HG03064 (cell line): ENCODE measurements at regions not wholly inside any gene's neighbourhood (a gene's known extent, or its start where the extent isn't known, plus 50 kb on each side); places are given as distances from the start of the nearest gene placed in this dataset.
"Not testable (repeated sequence)": the region's sequence is repeated elsewhere in the genome, so short reads cannot be mapped to it uniquely, and the experiment has no call there.

ENCODE experiments used
- ATAC-seq: cut with Tn5 transposase; IDR thresholded peaks from one replicate; pipeline ENCODE4 v1.9.1; 2021; ENCODE audit warnings: low read depth; ENCODE audit not compliant: unreplicated experiment

DNA sequence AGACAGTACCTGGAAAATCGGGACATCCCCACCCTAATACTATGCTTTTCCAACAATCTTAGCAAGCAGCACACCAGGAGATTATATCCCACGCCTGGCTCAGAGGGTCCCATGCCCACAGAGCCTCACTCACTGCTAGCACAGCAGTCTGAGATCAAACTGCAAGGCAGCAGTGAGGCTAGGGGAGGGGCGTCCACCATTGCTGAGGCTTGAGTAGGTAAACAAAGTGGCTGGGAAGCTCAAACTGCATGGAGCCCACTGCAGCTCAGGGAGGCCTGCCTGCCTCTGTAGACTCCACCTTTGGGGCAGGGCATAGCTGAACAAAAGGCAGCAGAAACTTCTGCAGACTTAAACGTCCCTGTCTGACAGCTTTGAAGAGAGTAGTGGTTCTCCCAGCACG lies 275.5 kb downstream of the IKZF2 start:
- ATAC-seq: not testable (repeated sequence)

DNA sequence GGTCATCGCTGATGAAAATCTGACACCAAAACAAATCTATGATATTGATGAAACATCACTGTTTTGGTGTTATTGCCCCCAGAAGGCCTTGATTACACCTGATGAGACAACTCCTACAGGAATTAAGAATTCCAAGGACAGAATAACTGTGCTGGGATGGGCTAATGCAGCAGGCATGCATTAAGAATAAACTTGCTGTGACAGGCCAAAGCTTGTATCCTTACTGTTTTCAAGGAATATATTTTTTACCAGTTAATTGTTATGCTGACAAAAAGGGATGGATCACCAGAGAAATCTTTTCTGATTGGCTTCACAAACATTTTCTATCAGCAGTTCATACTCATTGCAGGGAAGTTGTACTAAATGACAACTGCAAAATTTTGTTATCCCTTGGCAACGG lies 278.2 kb downstream of the IKZF2 start:
- no peak for ATAC-seq

DNA sequence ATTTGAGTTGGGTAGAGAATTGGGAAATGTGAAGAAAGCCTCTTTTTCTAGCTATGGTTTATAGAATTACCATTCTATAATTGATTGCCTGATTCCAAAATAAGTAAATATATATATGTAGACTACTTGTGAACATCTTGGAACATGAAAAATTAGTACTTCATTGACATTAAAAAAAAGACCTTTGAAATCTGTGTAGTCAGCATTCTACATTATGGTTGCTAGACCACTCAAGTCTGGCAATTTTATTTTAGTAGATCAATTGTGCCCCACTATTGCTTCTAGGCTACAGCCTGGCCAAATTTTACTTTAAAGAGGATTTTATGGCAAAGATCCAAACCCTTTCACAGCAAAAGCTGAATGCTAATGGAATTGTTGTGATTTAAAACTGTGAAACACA lies 279.8 kb downstream of the IKZF2 start:
- ATAC-seq: no peak

DNA sequence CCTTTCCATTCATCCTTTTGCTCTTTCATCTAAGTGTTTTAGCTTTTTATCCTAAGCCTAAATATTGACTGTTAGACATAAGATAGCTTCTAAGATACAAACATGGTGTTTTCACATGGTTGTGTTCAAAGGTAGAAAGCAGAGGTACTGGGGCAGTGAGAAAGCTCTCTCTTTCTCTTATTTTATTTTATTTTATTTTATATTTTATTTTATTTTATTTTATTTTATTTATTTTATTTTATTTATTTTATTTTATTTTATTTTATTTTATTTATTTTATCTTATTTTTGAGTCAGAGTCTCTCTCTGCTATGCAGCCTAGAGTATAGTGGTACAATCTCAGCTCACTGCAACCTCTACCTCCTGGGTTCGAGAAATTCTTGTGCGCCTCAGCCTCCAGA lies 287.2 kb downstream of the IKZF2 start:
- ATAC-seq: no peak

DNA sequence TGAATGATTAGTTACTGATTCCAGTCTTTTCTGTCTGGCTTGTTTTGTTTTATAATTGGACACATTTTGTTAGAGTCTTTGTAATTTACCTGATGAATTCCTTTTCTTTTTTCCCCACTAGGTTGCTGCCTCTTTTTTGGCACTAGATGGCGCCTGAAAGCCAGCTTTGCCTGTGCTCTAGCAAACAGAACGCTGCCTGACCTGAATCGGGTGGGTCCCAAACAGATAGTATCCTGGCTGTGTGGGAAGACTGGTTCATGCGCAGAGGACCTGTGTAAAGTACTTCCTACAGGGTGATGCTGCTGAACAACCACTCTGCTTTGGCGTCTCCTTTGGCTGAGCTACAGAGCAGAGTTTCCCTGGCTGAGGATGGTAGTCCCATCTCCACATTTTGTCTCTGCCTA lies 288.2 kb downstream of the IKZF2 start:
- ATAC-seq: no peak

DNA sequence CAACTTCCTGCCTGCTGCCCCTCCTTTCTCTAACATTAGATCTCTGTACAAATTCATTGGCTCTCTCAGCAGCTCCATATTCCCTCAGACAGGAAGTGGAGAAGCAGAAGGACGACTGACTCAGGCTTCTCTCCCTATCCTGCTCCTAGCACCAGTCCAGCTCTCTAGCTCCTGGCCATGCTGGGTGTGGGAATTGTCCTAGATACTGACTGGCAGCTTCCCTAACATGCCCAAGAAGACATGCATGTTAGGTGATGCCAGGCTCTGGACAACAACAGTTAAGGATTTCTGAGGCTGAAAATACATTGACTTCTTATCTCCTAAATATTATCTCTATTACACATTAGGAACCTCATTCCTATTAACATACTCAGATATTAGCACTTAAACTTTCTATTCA lies 292.9 kb downstream of the IKZF2 start:
- no peak for ATAC-seq

DNA sequence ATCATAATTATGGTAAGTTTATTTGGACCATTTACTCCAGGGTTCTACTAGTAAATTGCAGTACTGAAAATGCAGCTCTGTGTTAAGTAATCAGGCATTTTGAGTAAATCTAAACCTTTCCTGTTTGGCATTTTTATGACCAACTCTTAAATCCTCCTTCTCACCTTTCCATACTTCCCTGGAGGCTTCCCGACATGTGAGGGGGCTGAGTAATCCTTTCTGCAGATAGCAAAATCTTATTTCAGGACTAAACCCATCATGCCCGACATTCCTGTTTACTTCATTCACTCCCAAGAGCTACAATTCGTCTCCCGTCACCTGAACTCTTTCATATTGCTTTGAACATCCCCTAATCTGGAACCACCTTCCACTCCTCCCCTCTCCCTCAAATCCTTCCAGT lies 296.6 kb downstream of the IKZF2 start:
- ATAC-seq: no peak

DNA sequence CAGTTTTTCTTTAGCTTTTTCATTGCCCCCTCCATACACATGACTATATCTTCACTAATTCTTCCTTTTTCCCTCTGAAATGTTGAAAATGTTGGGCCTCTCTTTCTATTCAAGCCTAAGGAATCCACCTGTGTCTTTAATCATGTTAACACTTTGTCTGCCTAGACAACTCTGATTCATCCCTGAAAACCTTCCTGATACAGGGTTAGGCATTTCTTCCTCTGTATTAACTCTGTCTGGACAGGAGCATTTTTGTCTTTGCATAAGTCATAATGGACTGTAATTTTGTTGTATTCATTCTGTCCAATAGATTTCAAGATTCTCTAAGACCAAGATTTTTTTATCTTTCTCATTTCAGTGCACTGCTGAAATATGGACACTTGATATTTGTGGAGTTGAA lies 297.3 kb downstream of the IKZF2 start:
- no peak for ATAC-seq

DNA sequence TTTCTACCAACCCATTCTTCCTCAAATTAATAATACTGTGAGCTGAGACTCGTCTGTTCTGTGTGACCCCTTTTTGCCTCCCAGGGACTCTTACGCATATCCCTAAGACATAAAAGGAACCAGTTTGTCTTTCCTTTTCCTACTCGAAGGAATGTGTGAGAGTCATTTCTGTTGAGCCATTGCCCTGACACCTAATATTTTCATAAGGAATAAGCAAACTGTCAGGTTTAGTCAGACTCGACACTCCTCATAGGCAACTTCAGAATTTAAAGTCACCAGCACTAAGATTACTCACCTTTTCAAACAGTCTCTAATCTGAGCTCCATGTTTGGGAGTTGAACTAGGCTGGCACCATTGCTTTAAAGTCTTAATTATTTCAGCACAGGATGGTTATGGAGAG lies 305.5 kb downstream of the IKZF2 start:
- ATAC-seq: no peak

DNA sequence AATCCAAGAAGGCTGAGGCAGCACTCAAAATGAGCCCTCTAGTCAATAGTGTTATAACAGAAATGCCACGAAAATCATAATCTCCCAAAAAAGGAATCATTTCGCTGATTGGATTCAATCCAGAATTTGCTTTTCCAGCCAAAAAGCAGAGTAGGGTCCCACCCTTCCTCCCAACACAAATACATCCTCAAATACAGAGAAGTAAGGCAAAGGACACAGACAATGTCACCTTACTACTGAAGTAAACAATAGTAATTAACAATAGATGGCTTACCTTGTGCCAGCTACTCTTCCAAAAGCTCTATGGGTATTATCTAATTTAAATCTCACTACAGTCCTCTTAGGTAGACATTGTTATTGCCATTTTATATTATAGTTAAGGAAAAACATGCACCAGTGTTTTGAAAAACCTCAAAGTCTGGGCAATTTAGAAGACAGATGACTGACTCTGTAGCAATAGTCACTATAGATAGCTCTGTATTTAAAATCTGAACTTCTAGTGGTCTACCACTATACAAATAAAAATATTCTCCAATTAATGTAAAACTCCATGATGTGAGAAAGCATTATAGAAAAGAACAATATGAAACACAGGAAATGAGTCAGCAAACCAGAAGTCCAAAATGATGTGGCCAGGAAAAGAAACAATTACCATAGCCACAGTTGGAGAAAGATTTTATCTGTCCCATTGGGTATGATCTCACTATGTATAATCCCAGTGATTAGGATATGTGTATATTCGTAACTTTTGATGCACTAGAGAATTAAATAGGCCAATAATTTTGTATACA lies 305.0 kb upstream of the ERBB4 start:
- no peak for ATAC-seq

DNA sequence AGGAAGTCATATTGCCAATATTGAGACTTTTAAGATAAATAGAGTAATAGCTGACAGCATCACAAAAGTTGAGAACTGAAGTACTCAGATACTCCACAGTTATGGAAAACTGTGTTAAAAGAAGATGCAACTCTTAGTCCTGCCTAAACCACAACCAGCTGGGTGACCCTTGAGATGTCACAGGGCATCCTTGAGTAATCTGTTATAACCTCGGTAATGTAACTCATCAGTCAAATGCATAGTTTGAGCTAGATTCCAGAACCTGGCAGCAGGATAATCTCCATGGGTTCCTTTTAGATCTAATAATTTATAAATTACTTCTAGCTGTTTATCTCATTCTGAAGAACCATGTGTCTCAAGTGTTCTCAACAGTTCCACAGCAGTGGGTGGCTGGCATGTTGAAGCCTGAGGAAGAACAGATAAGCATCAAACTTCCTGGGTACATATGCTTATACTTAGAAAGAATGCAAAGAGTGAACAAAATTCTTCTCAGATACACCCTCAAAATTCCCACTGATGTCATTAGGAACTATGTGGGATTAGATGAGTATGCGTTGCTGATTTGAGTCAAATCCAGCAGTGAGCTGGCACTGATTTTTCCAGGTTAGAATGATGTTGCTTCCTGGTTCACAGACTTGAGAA lies 304.1 kb upstream of the ERBB4 start:
- no peak for ATAC-seq

DNA sequence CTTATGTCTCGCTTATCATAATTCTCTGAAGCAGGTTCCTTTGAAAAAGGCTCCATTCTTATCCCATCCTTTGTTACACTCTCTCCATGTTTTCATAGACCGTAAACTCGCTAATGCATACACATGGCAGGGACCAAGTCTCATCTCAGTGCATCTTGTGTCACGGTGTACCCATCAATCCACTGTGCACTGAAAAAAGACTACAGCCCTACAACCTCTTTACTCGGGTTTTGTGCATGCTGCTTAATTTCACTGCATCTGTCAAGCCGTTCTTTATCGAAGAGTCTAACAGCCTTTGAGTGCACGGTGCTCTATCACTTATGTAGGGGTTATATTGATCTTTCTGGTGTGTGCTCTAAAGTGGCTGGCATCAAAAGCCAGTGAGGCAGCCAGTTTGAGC lies 302.9 kb upstream of the ERBB4 start:
- ATAC-seq: no peak

DNA sequence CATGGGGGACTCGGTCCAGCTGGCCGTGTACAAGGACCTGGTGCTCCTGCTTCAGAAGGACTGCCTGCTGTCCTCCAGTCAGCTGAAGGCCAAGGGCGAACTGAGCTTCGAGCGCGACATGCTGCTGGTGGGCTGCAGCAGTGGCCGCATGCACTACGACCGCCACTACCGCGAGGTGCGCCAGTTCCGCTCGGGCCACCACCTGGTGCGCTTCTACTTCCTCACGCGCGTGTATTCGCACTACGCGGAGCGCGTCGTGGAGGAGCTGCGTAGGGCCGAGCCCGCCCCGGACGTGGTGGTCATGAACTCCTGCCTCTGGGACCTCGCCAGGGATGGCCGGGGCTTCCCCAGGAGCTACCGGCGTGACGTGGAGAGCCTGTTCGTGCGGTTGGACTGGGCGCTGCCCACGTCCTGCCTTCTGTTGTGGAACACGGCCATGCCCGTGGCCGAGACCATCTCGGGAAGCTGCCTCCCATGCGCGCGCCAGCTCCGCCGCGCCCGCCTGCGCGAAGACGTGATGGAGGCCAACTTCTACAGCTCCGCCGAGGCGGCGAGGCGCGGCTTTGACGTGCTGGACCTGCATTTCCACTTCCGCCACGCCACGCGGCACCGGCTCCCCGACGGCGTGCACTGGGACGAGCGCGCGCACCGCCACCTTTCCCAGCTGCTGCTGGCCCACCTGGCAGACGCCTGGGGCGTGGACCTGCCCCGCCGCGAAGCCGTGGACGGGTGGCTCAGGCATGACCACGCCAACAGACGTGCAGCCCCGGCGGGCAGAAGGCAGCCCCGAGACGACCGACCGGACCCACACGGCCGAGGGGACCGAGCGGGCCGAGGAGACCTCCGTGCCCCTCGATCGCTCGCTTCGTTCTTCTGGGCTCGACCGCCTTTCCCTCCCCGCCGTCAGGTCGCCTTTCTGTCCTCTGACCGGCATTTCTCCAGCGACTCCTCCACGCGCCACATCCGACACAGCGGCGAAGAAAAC lies 293.9 kb upstream of the ERBB4 start:
- no peak for ATAC-seq

DNA sequence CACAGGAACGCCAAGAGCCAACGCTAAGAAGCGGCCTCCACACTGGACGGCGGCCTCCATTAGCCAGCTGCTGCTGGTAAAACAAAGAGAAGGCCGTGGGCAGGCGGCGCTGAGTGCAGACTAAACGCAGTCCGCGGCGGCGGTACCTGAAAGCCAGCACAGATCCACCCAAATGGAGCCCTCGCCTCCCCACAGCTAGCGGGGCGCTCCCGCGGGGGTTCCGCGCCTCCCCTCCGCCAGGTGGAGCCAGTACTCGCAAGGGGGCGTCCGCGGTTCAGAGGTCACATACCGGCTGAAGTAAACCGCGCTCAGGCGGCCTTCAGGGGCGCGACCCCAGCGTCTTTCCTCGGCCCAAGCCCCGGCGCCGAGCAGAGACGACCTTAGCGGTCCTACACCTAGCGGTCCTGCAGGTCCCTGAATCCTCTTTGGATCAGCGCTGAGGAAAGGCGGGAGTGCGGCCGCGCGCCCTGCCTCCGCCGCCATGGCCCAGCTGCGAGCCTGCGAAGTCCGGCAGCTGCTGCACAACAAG lies 293.1 kb upstream of the ERBB4 start:
- no peak for ATAC-seq

DNA sequence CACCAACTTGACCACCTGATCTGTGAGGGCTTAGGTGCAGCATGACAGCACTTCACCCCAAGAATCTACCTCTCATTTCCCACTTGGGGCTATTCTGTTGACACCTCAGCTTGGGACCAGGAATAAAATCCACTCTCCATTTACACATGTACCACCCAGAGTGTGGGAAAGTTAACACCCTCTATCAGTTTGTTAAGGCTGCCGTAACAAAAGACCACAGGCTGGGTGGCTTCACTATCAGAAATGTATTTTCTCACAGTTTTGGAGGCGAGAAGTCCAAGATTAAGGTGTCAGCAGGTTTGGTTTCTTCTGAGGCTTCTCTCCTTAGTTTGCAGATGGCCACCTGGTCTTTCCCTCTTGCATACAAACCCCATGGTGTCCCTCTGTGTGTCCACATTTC lies 277.7 kb upstream of the ERBB4 start:
- ATAC-seq: no peak

DNA sequence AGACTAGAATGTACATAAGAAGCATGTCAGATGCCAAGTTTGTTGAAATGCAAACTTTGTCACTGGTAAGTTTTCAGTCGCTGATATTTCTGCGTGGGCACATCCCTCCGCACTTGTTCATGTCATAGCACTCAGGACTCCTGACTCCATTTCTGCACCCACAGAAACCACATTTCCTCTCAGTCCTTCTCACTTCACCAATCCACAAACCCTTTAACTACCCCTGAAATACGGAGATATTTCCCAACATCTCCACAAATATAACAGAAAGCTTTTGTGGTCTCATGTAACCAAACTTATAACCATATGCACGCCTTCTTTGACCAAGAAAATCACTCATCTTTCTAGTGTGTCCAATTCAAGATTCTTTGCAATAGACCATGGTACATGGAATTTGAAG lies 276.9 kb upstream of the ERBB4 start:
- ATAC-seq: no peak

DNA sequence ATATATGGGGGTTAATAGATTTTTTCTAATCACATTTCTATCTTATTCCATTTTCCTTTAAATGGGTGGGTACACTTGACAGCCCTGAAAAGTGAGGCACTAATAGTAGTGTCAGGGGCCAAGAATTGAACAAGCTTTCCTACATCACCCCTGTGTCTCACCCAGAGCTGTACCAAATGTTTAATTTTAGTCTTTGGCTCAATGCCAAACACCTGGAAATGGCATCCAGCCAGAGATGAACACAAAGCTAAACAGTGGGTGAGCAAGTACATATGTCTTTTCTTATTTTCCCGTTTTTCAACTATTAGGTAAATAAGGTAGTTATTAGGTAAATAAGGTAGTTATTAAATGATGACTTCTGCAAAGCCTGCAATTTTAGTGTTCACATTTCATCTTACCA lies 276.3 kb upstream of the ERBB4 start:
- ATAC-seq: no peak

DNA sequence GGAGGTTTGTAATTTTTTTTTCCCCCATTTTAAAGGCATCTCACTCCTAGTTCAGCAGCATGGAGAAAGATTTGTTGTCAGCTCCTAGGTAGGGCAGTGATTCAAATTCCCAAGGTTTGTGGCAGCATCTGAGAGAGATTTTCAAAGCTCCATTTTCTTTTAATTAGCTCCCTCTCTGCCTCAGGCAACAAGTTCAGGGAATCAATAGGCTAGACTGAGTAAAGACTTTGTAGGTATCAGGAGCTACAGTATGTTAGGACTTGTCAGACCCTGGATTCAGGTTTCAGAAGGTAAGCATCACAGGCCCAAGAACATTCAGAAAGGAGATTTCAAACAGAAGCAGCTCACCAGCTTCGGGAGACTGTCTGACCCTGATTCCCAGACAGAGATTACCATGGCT lies 273.3 kb upstream of the ERBB4 start:
- no peak for ATAC-seq

DNA sequence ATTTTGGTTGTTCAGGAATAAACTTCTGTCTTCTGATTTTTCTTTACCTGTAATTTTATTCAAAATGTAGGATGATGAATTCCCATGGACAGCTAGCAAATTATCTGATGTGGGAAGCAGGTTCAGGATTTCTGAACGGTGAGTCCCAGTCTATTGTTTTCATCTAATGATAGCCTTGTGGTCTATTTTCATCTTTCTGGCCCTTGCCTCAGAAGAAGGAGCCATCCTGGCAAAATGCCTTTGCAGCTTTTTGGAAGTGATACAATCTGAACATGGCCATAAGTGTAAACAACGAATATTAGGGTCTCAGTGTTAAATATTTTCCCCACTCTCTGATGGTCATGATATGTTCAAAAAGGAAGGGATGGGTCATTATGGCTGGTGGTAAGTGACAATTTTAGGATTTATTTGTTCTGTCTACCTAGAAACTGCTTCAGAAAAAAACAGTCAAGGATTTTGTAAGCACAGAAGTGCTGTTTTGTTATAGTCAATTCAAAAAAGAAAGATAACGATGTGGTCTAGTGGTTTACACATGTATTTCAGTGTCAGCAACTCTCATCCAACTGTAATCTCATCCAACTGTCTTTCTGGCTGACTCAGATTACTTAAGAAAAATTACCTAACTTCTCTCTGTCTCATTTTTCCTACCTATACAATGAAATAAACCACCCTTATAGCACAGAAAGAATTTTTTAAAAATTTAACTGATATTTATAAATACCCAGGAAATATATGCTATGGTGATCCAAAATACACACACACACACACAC lies 272.6 kb upstream of the ERBB4 start:
- ATAC-seq: no peak

DNA sequence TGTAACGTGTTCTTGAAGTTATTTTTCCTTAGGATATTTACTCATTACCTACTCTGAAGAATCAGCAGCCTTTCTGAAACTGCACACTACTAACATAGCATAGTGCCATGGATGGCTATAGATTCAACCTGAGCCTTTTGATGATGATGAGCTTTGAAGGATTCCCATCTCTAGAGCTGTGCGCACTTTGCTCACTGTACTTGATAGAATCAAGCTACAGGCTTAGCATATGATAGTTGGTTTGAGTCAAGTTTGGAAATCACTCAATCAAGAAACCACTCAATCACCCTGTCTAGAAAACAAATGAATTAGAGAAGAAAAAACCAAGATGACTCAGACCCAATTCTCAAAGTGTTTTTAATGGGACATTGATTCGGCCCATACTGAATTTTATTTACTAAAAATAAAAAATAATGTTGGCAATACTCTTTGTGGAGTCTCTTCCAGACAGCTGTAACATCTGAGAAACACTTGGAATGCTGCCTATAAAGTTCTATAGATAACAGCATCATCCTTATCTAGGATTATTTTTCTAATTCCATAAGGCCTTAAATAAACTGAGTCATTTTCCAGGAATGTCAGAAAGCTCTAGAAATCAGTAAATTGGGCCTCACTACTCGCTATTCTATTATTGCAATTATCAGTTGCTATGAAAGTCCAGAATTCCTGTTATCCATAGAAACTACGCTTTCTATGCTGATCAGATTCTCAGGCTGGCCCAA lies 259.0 kb upstream of the ERBB4 start:
- ATAC-seq: no peak
